Fibroblast of lung (primary cell): ENCODE measurements at regions not wholly inside any gene's neighbourhood (a gene's known extent, or its start where the extent isn't known, plus 50 kb on each side); places are given as distances from the start of the nearest gene placed in this dataset.

Source experiments
- CTCF ChIP-seq, 2 donors: IDR thresholded peaks in 1 of 2; conservative IDR thresholded peaks in 1 of 2; 1 replicate in 1 of 2; 2 replicates in 1 of 2; pipeline ENCODE4 v1.5.1; 2011 to 2012; ENCODE audit warnings: low read length in 2 of 2, control low read depth in 1 of 2, inconsistent platforms in 1 of 2, low read depth in 1 of 2, mild to moderate bottlenecking in 1 of 2
- EZH2 ChIP-seq: IDR thresholded peaks from 2 replicates; pipeline ENCODE4 v1.5.1; 2012; ENCODE audit warnings: low read length, control low read depth, mild to moderate bottlenecking; ENCODE audit errors: missing control alignments

GRCh38 chr1:222064388-222065211 is 322.7 kb upstream of the DUSP10 start:
- TF ChIP-seq EZH2 (no peak), CTCF (conservative IDR thresholded peaks at IDR 0.05 in 1 of 2, IDR thresholded peaks at IDR 0.05 in 1 of 2; ENCODE audit: low read depth in 1 of 2, low read length in 2 of 2) (no peak)
